NCI-H2107 treated with DMSO at 0.1 percent for 48 hours (cell line): ENCODE measurements at regions not wholly inside any gene's neighbourhood (a gene's known extent, or its start where the extent isn't known, plus 50 kb on each side); places are given as distances from the start of the nearest gene placed in this dataset.

Experiments used
- DNase-seq: peaks from one replicate; lab custom pipeline; 2025; ENCODE audit not compliant: unreplicated experiment; lab: John Stamatoyannopoulos, UW

- no peak for DNase-seq
These were observed 491.8 kb downstream of the ANXA1 start for GRCh38 chr9:73643379-73644013.

DNA sequence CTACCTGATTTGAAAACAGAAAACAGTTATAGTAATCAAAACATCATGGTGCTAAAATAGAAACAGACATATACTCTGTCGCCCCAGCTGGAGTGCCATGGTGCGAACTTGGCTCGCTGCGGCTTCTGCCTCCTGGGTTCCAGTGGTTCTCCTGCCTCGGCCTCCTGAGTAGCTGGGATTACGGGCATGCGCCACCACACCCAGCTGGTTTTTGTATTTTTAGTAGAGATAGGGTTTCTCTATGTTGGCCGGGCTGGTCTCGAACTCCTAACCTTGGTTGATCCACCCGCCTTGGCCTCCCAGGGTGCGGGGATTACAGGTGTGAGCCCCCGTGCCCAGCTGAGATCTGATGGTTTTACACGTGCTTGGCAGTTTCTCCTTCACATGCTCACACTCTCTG is 495.9 kb downstream of the ANXA1 start:
- DNase-seq, result no peak

DNA sequence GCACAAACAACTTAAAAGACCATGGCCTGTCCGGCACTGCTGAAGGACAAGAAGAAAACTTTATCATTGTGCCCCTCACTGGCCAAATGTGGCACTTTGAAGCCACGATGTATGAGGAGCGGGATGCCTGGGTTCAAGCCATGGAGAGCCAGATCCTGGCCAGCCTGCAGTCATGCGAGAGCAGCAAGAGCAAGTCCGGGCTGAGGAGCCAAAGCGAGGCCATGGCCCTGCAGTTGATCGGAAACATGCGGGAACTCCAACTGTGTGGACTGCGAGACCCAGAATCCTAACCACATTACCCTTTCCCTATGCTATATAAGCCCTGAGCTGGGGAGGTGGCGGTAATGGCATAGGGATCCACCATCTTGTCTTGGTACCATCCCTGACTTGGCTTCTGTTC is 497.9 kb downstream of the ANXA1 start:
- DNase-seq, result no peak

DNA sequence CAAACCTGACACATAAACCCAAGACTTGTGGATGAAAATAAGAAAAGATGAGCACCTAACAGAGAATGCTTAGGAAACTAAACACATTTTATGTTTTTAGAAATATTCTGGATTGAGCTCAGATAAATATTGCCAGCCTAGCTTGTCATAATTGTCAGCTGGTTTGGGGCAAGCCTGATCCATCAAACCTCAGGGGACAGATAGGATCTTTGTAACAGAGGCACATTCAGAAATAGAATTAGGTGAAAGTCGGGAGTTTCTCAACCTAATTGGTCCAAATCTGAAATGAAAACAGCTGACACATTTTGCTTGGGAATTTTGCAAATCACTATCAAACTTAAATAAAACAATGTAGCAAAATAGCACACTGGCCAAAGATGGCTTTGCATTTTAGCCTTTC is 503.7 kb downstream of the ANXA1 start:
- DNase-seq, result no peak

DNA sequence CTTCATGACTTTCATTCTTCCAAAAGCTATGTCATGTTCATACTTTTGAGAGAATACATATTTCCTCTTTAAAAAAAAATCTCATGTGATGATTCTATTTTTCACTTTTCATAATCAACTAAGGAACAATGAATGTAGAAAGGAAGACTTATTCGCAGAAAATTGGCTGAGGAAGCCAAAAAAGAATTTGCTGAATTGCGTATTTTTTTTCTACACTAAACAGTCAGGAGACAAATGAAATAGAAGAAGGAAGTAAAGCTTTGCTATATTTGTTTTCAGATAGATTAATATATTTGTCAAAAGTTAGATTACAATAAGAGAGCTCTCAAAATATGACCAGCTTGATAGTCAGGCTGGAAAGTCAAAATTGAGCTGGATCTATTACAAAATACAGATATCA is 504.2 kb downstream of the ANXA1 start:
- no peak for DNase-seq

- DNase-seq, result no peak
These were observed 513.6 kb downstream of the ANXA1 start for GRCh38 chr9:73665253-73665652.

GRCh38 chr9:73667749-73668148 is 516.1 kb downstream of the ANXA1 start:
- DNase-seq, result no peak

DNA sequence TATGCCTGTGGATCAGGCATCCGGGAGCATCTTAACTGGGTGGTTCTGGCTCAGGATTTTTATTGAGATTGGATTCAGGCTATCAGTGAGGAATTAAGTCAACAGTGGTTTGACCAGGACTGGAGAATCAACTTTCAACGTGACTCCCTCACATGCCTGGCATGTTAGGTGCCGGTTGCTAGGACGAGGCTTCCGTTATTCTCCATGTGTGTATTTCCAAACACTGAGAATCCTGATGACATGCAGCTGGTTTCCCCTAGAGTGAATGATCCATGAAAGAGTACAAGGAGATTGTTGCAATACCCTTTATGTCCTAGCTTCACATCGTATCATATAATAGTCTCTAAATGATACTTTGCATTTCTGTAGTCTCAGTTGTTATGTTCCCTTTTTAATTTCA is 529.2 kb downstream of the ANXA1 start:
- no peak for DNase-seq

GRCh38 chr9:73682789-73683188 is 531.1 kb downstream of the ANXA1 start:
- DNase-seq, result no peak

GRCh38 chr9:73683862-73684591 is 532.4 kb downstream of the ANXA1 start:
- DNase-seq, result no peak

- no peak for DNase-seq
These were observed 532.9 kb downstream of the ANXA1 start for GRCh38 chr9:73684601-73685000.

DNA sequence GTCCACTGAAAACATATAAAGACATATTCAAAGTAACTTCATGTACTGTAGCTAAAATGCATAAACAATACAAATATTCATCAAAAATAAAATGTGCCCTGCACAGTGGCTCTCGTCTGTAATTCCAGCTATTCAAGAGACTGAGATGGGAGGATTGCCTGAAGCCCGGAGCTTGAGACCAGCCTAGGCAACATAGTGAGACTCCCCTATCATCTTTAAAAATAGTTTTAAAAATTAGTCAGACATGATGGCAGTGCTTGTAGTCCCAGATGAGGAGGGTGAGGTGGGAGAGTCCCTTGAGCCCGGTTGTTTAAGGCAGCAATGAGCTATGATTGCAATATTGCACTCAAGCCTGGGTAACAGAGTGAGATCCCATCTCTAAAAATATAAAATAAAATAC is 534.1 kb downstream of the ANXA1 start:
- no peak for DNase-seq

DNA sequence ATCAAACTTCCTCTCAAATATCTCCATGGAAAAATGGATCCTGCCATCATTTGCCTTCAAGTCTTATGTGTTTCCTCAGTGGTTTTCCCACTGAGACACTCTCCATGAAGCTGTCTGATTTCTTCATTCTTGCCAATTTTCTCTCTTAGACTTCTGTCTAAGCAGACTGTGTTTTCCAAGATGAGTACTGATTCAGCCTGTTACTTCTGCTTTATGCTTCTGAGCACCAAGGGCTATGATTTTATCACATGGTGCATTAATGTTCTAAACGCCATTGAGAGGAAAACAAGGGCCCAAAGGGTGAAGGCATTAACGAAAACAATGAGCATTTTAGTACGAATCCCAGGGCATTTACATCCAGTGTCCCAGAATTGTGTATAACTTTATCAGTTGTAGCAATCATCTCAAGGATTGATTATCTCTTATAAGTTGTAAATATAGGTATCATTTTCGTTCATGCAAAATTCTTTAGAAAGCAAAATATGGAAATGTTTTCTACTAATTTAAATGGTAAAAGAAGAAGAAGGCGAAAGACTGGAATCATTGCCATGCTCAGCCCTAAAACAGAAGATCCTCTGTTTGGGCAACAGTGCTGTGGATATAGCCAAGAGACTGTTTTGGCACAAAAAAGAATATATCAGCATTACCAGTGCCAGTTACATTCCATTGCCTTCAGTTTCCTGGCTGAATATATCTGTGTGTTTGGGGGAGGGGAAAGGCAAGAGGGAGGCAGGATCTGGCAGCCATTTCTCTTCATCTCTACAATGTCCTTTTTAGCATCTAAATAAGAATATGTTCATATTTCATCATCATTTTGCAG is 537.6 kb downstream of the ANXA1 start:
- DNase-seq, result no peak

- DNase-seq, result no peak
These were observed 549.9 kb downstream of the ANXA1 start for GRCh38 chr9:73701415-73702057.

- no peak for DNase-seq
These were observed 562.6 kb downstream of the ANXA1 start for GRCh38 chr9:73714294-73714693.

DNA sequence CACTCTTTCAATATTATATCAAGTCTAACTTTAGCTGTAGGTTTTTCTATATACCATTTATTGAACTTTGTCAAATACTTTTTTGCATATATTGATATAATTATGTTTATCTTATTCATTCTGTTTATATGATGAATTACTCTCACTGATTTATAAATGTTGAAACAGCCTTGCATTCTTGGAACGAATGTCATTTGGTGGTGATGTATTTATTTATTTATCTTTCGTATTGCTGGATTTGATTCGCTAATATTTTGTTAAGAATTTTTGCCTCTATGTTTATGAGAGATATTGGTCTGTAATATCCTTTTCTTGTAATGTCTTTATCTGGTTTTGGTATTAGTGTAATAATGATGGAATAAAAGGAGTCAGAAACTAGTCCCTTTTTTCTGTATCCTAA is 563.9 kb downstream of the ANXA1 start:
- DNase-seq, result no peak

DNA sequence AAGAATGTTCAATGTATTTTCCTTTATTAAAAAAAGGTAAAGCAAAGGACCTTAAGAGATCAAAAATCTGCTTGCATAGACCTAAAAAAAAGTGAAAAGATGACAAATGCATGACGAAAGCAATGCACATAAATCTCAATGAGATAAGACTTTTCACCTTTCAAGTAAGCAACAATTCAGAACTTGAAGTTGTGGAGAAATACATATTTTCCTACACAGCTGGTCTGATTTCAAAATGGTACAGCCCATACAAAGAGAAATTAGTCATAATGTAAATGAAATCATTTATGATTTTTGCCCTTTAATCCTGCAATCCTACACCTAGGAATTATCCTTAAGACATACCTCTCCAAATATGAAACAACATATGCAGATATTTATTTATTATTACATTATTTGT is 568.0 kb downstream of the ANXA1 start:
- no peak for DNase-seq

DNA sequence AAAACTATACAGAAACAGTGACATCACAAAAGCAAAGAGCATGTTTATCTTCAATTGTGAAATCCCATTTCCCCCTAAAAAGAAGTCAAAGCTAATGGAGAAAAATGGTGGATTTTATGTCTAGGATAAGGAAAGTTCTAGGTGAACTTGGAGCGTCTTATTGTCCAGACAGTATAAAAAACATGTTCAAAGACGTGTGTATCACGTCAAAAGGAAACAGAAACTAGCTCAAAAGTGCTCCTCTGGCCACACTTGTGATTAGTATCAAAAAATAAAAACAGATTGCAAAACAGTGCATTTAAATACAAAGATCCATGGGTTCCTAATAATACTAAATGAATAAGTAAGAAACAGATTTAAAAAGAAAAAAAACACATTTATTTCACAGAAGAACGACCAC is 568.9 kb downstream of the ANXA1 start:
- DNase-seq, result no peak

GRCh38 chr9:73736270-73736669 is 584.6 kb downstream of the ANXA1 start:
- DNase-seq, result no peak

GRCh38 chr9:73738741-73739530 is 587.3 kb downstream of the ANXA1 start:
- DNase-seq, result no peak

- DNase-seq, result no peak
These were observed 589.7 kb downstream of the ANXA1 start for GRCh38 chr9:73741316-73741715.
